Activated CD4-positive, alpha-beta memory T cell treated with anti-CD3 and anti-CD28 coated beads for 36 hours (primary cell): ENCODE measurements at regions not wholly inside any gene's neighbourhood (a gene's known extent, or its start where the extent isn't known, plus 50 kb on each side); places are given as distances from the start of the nearest gene placed in this dataset.

Experiments used
- CTCF ChIA-PET: fragments of 350-600 bp; sonication (Branson Sonifier 250); formaldehyde crosslinking; loops from one replicate; lab custom pipeline; 2021; ENCODE audit warnings: antibody characterized with exemption, inconsistent platforms; lab: Charles Lee
- POLR2A ChIA-PET: fragments of 350-600 bp; sonication (Branson Sonifier 250); formaldehyde crosslinking; loops from one replicate; lab custom pipeline; 2021; ENCODE audit warnings: antibody characterized with exemption; lab: Charles Lee
- DNase-seq: peaks from one replicate; pipeline ENCODE4 v3.0.0-alpha.2; 2020
- H3K27ac Mint-ChIP-seq: one replicate; pipeline ENCODE4 v1.8.0; 2021; ENCODE audit warnings: mixed read lengths
- H3K27me3 Mint-ChIP-seq: one replicate; pipeline ENCODE4 v1.8.0; 2021; ENCODE audit warnings: mixed read lengths
- H3K36me3 Mint-ChIP-seq: one replicate; pipeline ENCODE4 v1.8.0; 2021; ENCODE audit warnings: mixed read lengths
- H3K4me1 Mint-ChIP-seq: one replicate; pipeline ENCODE4 v1.8.0; 2021; ENCODE audit warnings: low read depth, mixed read lengths
- H3K4me3 Mint-ChIP-seq: one replicate; pipeline ENCODE4 v1.8.0; 2021; ENCODE audit warnings: mild to moderate bottlenecking, mixed read lengths
- H3K9me3 Mint-ChIP-seq: one replicate; pipeline ENCODE4 v1.8.0; 2021; ENCODE audit warnings: mixed read lengths
- intact Hi-C: fragments of 100-400 bp; cut with micrococcal nuclease; formaldehyde crosslinking; loops from one replicate; pipeline ENCODE4 v1.15.1; 2023

- Mint-ChIP-seq H3K9me3 (no peaks in the 10 kb centered on the region), H3K4me3 (no peak overlapping the region), H3K4me1 (peaks cover 25% of the 10 kb centered on the region), H3K27ac (no peak overlapping the region), H3K27me3 (no peaks in the 10 kb centered on the region), H3K36me3 (no peaks in the 10 kb centered on the region)
- CTCF ChIA-PET: no interaction called here
- POLR2A ChIA-PET: no interaction called here
- intact Hi-C loops: no loop called here
- no peak for DNase-seq
Observed at GRCh38 chr6:137365707-137366437, 128.3 kb downstream of the OLIG3 start.

- H3K27ac Mint-ChIP-seq: no peak overlapping the region
Observed at GRCh38 chr6:137363805-137364138, 130.4 kb downstream of the OLIG3 start.

GRCh38 chr6:137362878-137363804, 131.1 kb downstream of the OLIG3 start:
- H3K27ac Mint-ChIP-seq: peak overlapping the region; percentile 20
- H3K4me1 Mint-ChIP-seq: peaks cover 20% of the 10 kb centered on the region
- no peak for DNase-seq
- H3K36me3 Mint-ChIP-seq: no peaks in the 10 kb centered on the region
- no peaks in the 10 kb centered on the region for H3K9me3 Mint-ChIP-seq
- CTCF ChIA-PET: interaction anchor here (0.6 to 1.9 kb wide), 7 partner anchors 14 to 298 kb away, joined by 3 to 4 read pairs (median 3); no protein-coding TSS in a partner anchor
- POLR2A ChIA-PET: interaction anchor here (0.6 kb wide), 1 partner anchor 539 kb away, joined by 3 read pairs; no protein-coding TSS in a partner anchor
- H3K4me3 Mint-ChIP-seq: no peak overlapping the region
- intact Hi-C loops: no loop called here
- H3K27me3 Mint-ChIP-seq: no peaks in the 10 kb centered on the region

More at GRCh38 chr6:137363805-137364138, 130.4 kb downstream of the OLIG3 start:
- no peaks in the 10 kb centered on the region for H3K9me3 Mint-ChIP-seq
- ChIA-PET CTCF (interaction anchor here (0.6 to 1.9 kb wide), 5 partner anchors 14 to 297 kb away, joined by 3 to 4 read pairs (median 3); no protein-coding TSS in a partner anchor), POLR2A (no interaction called here)
- peaks cover 20% of the 10 kb centered on the region for H3K4me1 Mint-ChIP-seq
- H3K4me3 Mint-ChIP-seq: no peak overlapping the region
- DNase-seq: no peak
- H3K27me3 Mint-ChIP-seq: no peaks in the 10 kb centered on the region
- no peaks in the 10 kb centered on the region for H3K36me3 Mint-ChIP-seq
- intact Hi-C loops: loop anchor here (1.0 kb wide), 1 partner anchor 26 kb away; no protein-coding TSS in a partner anchor

GRCh38 chr6:137361701-137362100, 132.5 kb downstream of the OLIG3 start:
- DNase-seq: no peak
- ChIA-PET POLR2A (no interaction called here), CTCF (interaction anchor here (0.7 to 1.9 kb wide), 3 partner anchors 12 to 339 kb away, joined by 3 to 4 read pairs (median 4); no protein-coding TSS in a partner anchor)
- Mint-ChIP-seq H3K36me3 (no peaks in the 10 kb centered on the region), H3K27ac (no peak overlapping the region), H3K4me1 (peaks cover 20% of the 10 kb centered on the region), H3K4me3 (no peak overlapping the region), H3K9me3 (no peaks in the 10 kb centered on the region), H3K27me3 (no peaks in the 10 kb centered on the region)
- intact Hi-C loops: no loop called here

- Mint-ChIP-seq H3K4me3 (no peak overlapping the region), H3K27me3 (no peaks in the 10 kb centered on the region), H3K27ac (no peak overlapping the region), H3K9me3 (no peaks in the 10 kb centered on the region), H3K4me1 (peaks cover 15% of the 10 kb centered on the region), H3K36me3 (no peaks in the 10 kb centered on the region)
- POLR2A ChIA-PET: no interaction called here
- intact Hi-C loops: no loop called here
- no peak for DNase-seq
- CTCF ChIA-PET: interaction anchor here (1.4 kb wide), 1 partner anchor 57 kb away, joined by 3 read pairs; no protein-coding TSS in a partner anchor
Observed at GRCh38 chr6:137358273-137358672, 135.9 kb downstream of the OLIG3 start.

GRCh38 chr6:137357948-137358266, 136.3 kb downstream of the OLIG3 start:
- CTCF ChIA-PET: interaction anchor here (1.4 kb wide), 1 partner anchor 58 kb away, joined by 3 read pairs; no protein-coding TSS in a partner anchor

GRCh38 chr6:137357263-137357947, 136.8 kb downstream of the OLIG3 start:
- Mint-ChIP-seq H3K27me3 (no peaks in the 10 kb centered on the region), H3K4me3 (no peak overlapping the region), H3K4me1 (peaks cover 14% of the 10 kb centered on the region), H3K36me3 (no peaks in the 10 kb centered on the region), H3K27ac (no peak overlapping the region), H3K9me3 (no peaks in the 10 kb centered on the region)
- ChIA-PET POLR2A (no interaction called here), CTCF (interaction anchor here (1.4 kb wide), 1 partner anchor 58 kb away, joined by 3 read pairs; no protein-coding TSS in a partner anchor)
- no peak for DNase-seq
- intact Hi-C loops: no loop called here

More at GRCh38 chr6:137357948-137358266, 136.3 kb downstream of the OLIG3 start:
- intact Hi-C loops: no loop called here
- no peak overlapping the region for H3K4me3 Mint-ChIP-seq
- H3K36me3 Mint-ChIP-seq: no peaks in the 10 kb centered on the region
- peaks cover 15% of the 10 kb centered on the region for H3K4me1 Mint-ChIP-seq
- POLR2A ChIA-PET: no interaction called here
- no peaks in the 10 kb centered on the region for H3K9me3 Mint-ChIP-seq
- H3K27ac Mint-ChIP-seq: no peak overlapping the region
- no peak for DNase-seq
- H3K27me3 Mint-ChIP-seq: no peaks in the 10 kb centered on the region

GRCh38 chr6:137353842-137354397, 134.7 kb upstream of the IFNGR1 start:
- Mint-ChIP-seq H3K36me3 (no peaks in the 10 kb centered on the region), H3K4me1 (peaks cover 16% of the 10 kb centered on the region), H3K9me3 (no peaks in the 10 kb centered on the region), H3K27me3 (no peaks in the 10 kb centered on the region), H3K4me3 (no peak overlapping the region), H3K27ac (peak overlapping the region; percentile 3)
- ChIA-PET POLR2A (no interaction called here), CTCF (interaction anchor here (0.6 to 1.2 kb wide), 2 partner anchors 235 to 254 kb away, joined by 3 to 4 read pairs; no protein-coding TSS in a partner anchor)
- intact Hi-C loops: no loop called here
- no peak for DNase-seq

- H3K27ac Mint-ChIP-seq: peak overlapping the region; percentile 3
- ChIA-PET POLR2A (no interaction called here), CTCF (interaction anchor here (0.6 to 1.2 kb wide), 2 partner anchors 236 to 253 kb away, joined by 3 to 4 read pairs; no protein-coding TSS in a partner anchor)
- DNase-seq: peak; percentile 24
- intact Hi-C loops: no loop called here
- H3K4me1 Mint-ChIP-seq: peaks cover 16% of the 10 kb centered on the region
- H3K4me3 Mint-ChIP-seq: no peak overlapping the region
- H3K27me3 Mint-ChIP-seq: no peaks in the 10 kb centered on the region
- H3K36me3 Mint-ChIP-seq: no peaks in the 10 kb centered on the region
- no peaks in the 10 kb centered on the region for H3K9me3 Mint-ChIP-seq
Observed at GRCh38 chr6:137353346-137353745, 134.2 kb upstream of the IFNGR1 start.

- Mint-ChIP-seq H3K27ac (no peak overlapping the region), H3K27me3 (no peaks in the 10 kb centered on the region), H3K4me1 (peaks cover 16% of the 10 kb centered on the region), H3K9me3 (no peaks in the 10 kb centered on the region), H3K36me3 (no peaks in the 10 kb centered on the region), H3K4me3 (no peak overlapping the region)
- POLR2A ChIA-PET: no interaction called here
- CTCF ChIA-PET: interaction anchor here (1.2 kb wide), 1 partner anchor 236 kb away, joined by 4 read pairs; no protein-coding TSS in a partner anchor
- DNase-seq: no peak
- intact Hi-C loops: no loop called here
Observed at GRCh38 chr6:137352859-137353258, 133.7 kb upstream of the IFNGR1 start.

- H3K4me3 Mint-ChIP-seq: no peak overlapping the region
- H3K4me1 Mint-ChIP-seq: peaks cover 16% of the 10 kb centered on the region
- intact Hi-C loops: no loop called here
- no peak for DNase-seq
- no peaks in the 10 kb centered on the region for H3K9me3 Mint-ChIP-seq
- ChIA-PET POLR2A (no interaction called here), CTCF (no interaction called here)
- H3K27ac Mint-ChIP-seq: no peak overlapping the region
- H3K27me3 Mint-ChIP-seq: no peaks in the 10 kb centered on the region
- no peaks in the 10 kb centered on the region for H3K36me3 Mint-ChIP-seq
Observed at GRCh38 chr6:137351890-137352289, 132.7 kb upstream of the IFNGR1 start.
